ENCODE measurements at regions not wholly inside any gene's neighbourhood (a gene's known extent, or its start where the extent isn't known, plus 50 kb on each side); places are given as distances from the start of the nearest gene placed in this dataset.

GRCh38 chr21:22352088-22352487 is 1353.9 kb downstream of the NCAM2 start:
- no peak for TF ChIP-seq CTCF (IDR thresholded peaks at IDR 0.05)
- no peak for TF ChIP-seq POLR2A (IDR thresholded peaks at IDR 0.05)
- TF ChIP-seq POLR2AphosphoS5 (IDR thresholded peaks at IDR 0.05): no peak

All from upper lobe of left lung (tissue), 4 donors.